GM21360 (cell line): ENCODE measurements at regions not wholly inside any gene's neighbourhood (a gene's known extent, or its start where the extent isn't known, plus 50 kb on each side); places are given as distances from the start of the nearest gene placed in this dataset.

Source experiments
- ATAC-seq: cut with Tn5 transposase; IDR thresholded peaks from one replicate; pipeline ENCODE4 v1.9.1; 2021; ENCODE audit warnings: mild to moderate bottlenecking, moderate library complexity; ENCODE audit not compliant: unreplicated experiment

DNA sequence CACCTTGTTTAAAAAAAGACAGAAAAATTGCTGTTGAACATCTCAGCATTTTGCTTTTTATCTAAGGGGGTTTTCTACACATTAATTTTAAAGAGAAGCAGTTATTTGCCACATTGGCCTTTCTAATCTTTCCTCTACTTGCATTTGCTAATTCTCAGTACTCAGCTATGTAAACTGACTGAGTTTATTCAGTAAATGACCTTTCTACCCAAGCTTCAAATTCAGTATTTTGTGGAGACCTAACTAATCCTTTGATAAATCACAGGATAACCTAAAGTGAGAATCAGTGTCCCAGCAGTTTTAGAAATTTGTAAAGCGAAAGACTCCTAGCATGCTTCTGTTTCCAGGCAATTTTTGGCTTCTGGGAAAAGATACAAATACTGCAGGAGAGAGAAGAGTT lies 288.4 kb downstream of the ASXL3 start:
- no peak for ATAC-seq

GRCh38 chr18:33863912-33864311 lies 285.9 kb downstream of the ASXL3 start:
- ATAC-seq, result no peak

DNA sequence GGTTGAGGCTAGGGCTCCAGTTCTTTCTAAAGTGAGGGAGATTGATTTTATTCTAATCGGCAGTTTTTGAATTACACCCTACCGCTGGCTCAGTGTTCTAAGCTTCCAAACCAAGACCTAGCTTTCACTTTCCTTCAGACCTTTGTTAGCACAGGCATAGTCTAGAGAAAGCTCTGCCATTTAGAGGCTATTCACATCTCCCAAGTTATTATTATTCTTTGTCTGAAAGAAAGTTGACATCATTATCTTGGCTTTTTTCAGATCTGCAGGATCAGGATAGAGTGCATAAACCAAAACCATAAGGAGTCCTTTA lies 276.8 kb downstream of the ASXL3 start:
- no peak for ATAC-seq

GRCh38 chr18:33854086-33854826 lies 276.2 kb downstream of the ASXL3 start:
- no peak for ATAC-seq

- no peak for ATAC-seq
These were observed 275.2 kb downstream of the ASXL3 start for GRCh38 chr18:33853187-33853586.

GRCh38 chr18:33851546-33852078 lies 273.6 kb downstream of the ASXL3 start:
- no peak for ATAC-seq

DNA sequence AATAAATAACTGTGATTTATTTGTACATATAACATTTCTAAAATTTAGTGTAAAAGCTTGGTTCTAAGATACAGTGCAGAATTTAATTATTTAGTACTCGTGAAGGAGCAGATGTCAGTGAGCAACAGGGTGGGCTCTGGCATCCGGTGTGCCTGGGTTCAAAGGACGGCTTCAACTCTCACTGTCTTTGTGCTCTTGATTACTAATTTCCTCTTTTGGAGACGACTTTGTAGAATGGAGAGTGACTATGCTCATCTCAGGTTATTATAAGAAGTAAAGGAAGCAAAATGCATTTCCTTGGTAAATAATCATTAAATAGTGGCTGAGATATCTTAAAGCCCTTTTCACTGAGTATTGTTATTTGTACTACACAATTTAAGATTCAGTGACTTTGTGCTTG lies 271.7 kb downstream of the ASXL3 start:
- ATAC-seq, result no peak

- ATAC-seq, result no peak
These were observed 266.2 kb downstream of the ASXL3 start for GRCh38 chr18:33844232-33844631.

DNA sequence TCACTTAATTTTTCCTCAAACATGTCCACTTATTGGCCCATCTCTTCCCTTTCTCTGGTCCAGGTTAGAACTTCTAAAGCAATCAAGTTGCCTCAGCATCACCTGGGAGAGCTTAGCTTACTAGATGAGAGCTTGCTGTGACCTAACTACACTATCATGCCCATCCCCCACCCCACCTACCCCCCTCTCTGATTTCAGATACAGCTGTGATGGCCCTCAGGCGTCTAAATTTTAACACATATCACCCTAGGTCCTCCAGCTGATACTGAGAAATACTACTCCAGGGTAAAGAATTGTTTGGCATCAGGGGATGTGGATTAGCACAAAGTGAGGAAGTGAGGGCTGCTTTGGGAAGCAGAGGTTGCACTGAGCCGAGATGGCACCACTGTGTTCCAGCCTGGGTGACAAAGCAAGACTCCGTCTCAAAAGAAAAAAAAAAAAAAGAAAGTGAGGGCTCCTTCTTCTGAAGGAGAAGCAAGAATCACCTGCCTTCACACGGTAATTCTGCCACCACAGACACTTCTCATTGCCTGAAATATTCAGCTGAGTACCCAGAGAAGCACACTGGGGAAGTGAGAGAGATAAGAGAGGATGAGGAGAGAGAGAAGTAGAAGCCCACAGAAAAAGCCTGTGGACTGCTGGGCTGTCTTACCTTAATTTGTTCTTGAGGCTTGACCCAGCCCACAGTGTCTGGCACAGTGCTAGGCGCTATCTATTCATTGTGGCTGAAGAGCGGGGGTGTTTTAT lies 263.4 kb downstream of the ASXL3 start:
- ATAC-seq, result no peak

- no peak for ATAC-seq
These were observed 262.2 kb downstream of the ASXL3 start for GRCh38 chr18:33840212-33840593.

- ATAC-seq, result peak; percentile 68
These were observed 261.6 kb downstream of the ASXL3 start for GRCh38 chr18:33839452-33840211.

DNA sequence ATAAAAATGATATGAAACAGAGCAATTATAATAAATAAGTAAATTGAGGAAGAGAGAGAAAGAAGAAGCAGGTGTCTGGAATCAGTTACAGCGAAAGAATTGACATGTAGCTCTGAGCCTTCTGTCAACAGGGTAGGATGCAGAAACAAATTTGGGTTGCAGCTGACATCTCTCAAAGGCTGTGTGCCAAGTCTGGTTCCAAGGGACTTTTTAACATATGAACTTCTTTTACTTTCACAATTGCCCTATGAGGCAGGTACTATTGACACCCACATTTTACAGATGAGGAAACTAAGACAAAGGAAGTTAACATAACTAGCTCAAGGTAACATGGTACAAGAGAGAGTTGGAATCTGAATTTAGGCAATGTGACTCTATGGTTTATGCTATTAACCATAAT lies 260.0 kb downstream of the ASXL3 start:
- ATAC-seq, result no peak

- ATAC-seq, result no peak
These were observed 259.2 kb downstream of the ASXL3 start for GRCh38 chr18:33837191-33837590.

DNA sequence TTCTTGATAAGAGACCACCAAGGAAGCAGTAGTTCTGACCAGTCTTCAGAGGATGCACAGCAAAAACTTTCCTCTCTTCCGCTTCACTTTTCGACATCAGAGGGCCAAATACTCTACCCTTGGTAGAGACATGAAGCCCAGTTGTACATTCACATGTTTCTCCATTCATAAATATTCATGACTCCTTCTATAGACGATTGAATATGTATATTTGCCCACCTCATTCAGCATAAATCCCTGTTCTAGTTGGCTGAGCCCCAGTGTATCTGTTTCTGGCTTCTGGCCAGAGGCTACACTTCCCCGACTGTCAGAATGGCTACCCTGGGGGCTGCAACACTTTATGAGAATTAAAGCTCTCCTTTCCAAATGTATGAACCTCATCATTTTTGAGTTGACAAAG lies 258.5 kb downstream of the ASXL3 start:
- no peak for ATAC-seq

DNA sequence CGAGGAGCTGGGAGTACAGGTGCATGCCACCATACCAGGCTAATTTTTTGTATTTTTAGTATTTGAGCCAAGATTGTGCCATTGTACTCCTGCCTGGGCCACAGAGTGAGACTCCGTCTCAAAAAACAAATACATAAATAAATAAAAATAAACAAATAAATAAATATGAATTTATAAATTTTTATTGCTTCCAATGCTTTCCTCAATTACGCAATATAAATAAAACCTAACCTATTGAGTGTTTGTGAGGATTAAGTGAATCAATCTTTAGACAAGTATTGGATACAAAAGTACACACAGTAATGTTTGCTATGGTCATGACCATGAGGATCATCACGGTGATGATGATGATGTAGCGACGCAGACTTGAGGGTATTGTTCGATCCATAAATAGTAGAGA lies 257.4 kb downstream of the ASXL3 start:
- no peak for ATAC-seq

DNA sequence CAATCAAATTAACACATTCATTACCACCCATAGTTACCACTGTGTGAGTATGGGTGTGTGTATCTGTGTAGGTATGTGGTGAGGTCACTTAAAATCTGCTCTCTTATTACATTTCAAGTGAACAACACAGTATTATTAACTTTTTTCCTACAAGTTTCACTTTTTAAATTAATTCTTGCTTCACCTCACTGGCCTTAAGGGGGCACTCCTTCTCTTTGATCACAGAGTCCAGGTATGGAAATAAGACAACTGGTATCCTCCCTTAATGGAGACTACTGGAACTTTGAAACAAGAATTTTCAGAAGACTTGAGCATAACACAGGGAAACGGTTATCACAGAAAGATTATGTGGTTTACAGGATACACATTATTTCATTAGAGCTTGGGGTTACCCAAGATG lies 255.8 kb downstream of the ASXL3 start:
- ATAC-seq, result no peak

DNA sequence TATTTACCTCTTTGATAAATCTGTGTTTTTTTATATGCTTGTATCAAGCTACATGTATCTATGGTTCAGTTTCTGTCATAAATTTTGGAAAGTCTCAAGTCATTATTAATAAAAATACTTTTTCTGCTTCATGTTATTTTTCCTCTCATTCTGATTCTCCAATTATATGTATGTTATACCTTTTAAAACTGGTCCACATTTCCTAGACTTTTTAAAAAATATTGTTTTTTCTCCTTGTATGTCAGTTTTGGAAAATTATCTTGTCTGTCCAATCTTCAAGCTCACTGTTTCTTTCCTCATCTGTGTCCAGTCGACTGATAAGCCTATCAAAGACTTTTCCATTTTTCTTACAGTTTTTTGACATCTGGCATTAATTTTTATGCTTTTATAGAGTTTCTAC lies 253.4 kb downstream of the ASXL3 start:
- ATAC-seq, result no peak

DNA sequence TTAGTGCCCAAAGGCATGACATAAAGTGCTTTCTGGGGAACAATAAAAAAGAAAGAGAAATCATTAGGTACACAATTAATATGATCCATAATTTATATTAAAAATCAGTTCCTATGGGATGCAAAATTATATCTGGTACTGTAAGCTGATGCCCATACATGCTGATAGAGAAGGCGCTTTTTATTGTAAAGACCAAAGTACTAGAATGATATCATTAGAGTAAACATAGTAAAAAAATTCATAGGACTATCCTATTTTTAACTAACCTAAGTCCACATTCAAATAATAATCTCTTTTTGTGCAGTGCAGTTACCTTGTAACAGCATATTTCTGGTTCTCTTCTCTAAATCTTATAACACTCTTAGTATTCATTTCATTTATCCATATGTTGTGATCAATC lies 252.2 kb downstream of the ASXL3 start:
- no peak for ATAC-seq

GRCh38 chr18:33828949-33829348 lies 250.9 kb downstream of the ASXL3 start:
- ATAC-seq, result no peak

- ATAC-seq, result no peak
These were observed 248.1 kb downstream of the ASXL3 start for GRCh38 chr18:33826151-33826550.

DNA sequence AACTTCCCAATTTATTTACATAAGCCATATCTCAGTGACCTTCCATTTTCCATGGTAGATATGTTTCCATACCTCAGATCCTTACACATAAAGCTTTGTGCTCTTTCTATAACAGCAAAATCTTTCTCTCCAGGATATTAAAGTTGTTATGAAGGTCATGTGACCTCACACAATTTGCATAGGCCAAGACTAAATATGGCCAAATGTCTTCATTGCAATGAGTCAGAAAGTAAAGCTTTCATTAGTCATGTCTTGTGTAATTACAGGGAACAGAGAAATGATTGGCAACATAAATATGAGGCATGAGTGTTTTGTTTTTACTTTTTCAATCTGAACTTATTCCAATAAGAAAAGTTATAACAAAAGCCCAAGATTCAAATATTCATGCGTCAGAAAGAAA lies 243.5 kb downstream of the ASXL3 start:
- ATAC-seq, result no peak
